HepG2 (cell line): ENCODE measurements at regions not wholly inside any gene's neighbourhood (a gene's known extent, or its start where the extent isn't known, plus 50 kb on each side); places are given as distances from the start of the nearest gene placed in this dataset.

Experiments
- BRD4 ChIP-seq: sonication (generic); formaldehyde crosslinking; IDR thresholded peaks from 2 replicates; pipeline ENCODE4 v1.4.0; 2020; ENCODE audit warnings: missing genetic modification reagents
- CBX5 ChIP-seq: sonication (generic); formaldehyde crosslinking; IDR thresholded peaks from 2 replicates; pipeline ENCODE4 v1.4.0; 2020; ENCODE audit warnings: missing genetic modification reagents, borderline replicate concordance
- ELF3 ChIP-seq: IDR thresholded peaks from 2 replicates; pipeline ENCODE4 v1.6.1; 2016; ENCODE audit warnings: missing genetic modification reagents, missing compliant biosample characterization
- EP300 ChIP-seq, 3 experiments: sonication (generic) in 1 of 3; formaldehyde crosslinking in 1 of 3; IDR thresholded peaks; 2 replicates each; pipeline versions ENCODE4 v1.5.1 to v1.6.1; 2011 to 2020; ENCODE audit warnings: low read depth in 2 of 3, low read length in 2 of 3, borderline replicate concordance in 1 of 3, improper control_type of control experiment in 1 of 3, mild to moderate bottlenecking in 1 of 3, missing genetic modification reagents in 1 of 3, moderate library complexity in 1 of 3
- FOSL1 ChIP-seq: sonication (generic); formaldehyde crosslinking; IDR thresholded peaks from 2 replicates; pipeline ENCODE4 v1.9.0; 2021; ENCODE audit warnings: missing genetic modification reagents, borderline replicate concordance
- GZF1 ChIP-seq: sonication (generic); formaldehyde crosslinking; IDR thresholded peaks from 2 replicates; pipeline ENCODE4 v1.5.1; 2020; ENCODE audit warnings: mild to moderate bottlenecking, missing genetic modification reagents
- MEIS1 ChIP-seq: sonication (generic); formaldehyde crosslinking; IDR thresholded peaks from 2 replicates; pipeline ENCODE4 v1.9.0; 2021; ENCODE audit warnings: mild to moderate bottlenecking, missing genetic modification reagents, moderate library complexity, borderline replicate concordance
- MIXL1 ChIP-seq: IDR thresholded peaks from 2 replicates; pipeline ENCODE4 v1.6.1; 2016
- MZF1 ChIP-seq: sonication (generic); formaldehyde crosslinking; IDR thresholded peaks from 2 replicates; pipeline ENCODE4 v1.8.1; 2023; ENCODE audit warnings: mild to moderate bottlenecking, missing genetic modification reagents, borderline replicate concordance
- NR2C2 ChIP-seq: sonication (generic); formaldehyde crosslinking; IDR thresholded peaks from 2 replicates; pipeline ENCODE4 v1.4.0; 2020; ENCODE audit warnings: missing genetic modification reagents, mild to moderate bottlenecking, moderate library complexity, borderline replicate concordance
- NR2F1 ChIP-seq, 2 experiments: fragments of 450-650 bp in 1 of 2; formaldehyde crosslinking in 1 of 2; IDR thresholded peaks; 2 replicates each; pipeline versions ENCODE4 v1.5.0 to v1.6.1; 2016 to 2020; ENCODE audit warnings: mild to moderate bottlenecking in 1 of 2, missing compliant biosample characterization in 1 of 2, missing genetic modification reagents in 1 of 2, moderate library complexity in 1 of 2
- PCBP1 ChIP-seq: fragments of 200-400 bp; formaldehyde crosslinking; IDR thresholded peaks from 2 replicates; pipeline ENCODE4 v1.6.1; 2017; ENCODE audit warnings: mild to moderate bottlenecking, low read depth, low read length, borderline replicate concordance
- TCF7 ChIP-seq: sonication (generic); IDR thresholded peaks from 2 replicates; pipeline ENCODE4 v1.6.1; 2016; ENCODE audit warnings: antibody characterized with exemption, low read depth
- TSC22D2 ChIP-seq: sonication (generic); formaldehyde crosslinking; IDR thresholded peaks from 2 replicates; pipeline ENCODE4 v1.5.1; 2020; ENCODE audit warnings: missing genetic modification reagents, mild to moderate bottlenecking, borderline replicate concordance
- ZBTB33 ChIP-seq: sonication (generic); formaldehyde crosslinking; IDR thresholded peaks from 2 replicates; pipeline ENCODE4 v1.4.0; 2020; ENCODE audit warnings: missing genetic modification reagents
- ZMYM3 ChIP-seq: sonication (generic); formaldehyde crosslinking; IDR thresholded peaks from 2 replicates; pipeline ENCODE4 v1.5.1; 2020; ENCODE audit warnings: mild to moderate bottlenecking, missing genetic modification reagents
- ZNF264 ChIP-seq: sonication (generic); formaldehyde crosslinking; IDR thresholded peaks from 2 replicates; pipeline ENCODE4 v1.4.0; 2020; ENCODE audit warnings: missing genetic modification reagents
- ZNF281 ChIP-seq: sonication (generic); formaldehyde crosslinking; IDR thresholded peaks from 2 replicates; pipeline ENCODE4 v1.4.0; 2020; ENCODE audit warnings: missing genetic modification reagents, borderline replicate concordance
- ZNF329 ChIP-seq: sonication (generic); formaldehyde crosslinking; IDR thresholded peaks from 2 replicates; pipeline ENCODE4 v1.9.0; 2021; ENCODE audit warnings: low read depth, mild to moderate bottlenecking, missing genetic modification reagents
- ZNF496 ChIP-seq: sonication (generic); formaldehyde crosslinking; IDR thresholded peaks from 2 replicates; pipeline ENCODE4 v1.8.1; 2023; ENCODE audit warnings: mild to moderate bottlenecking, moderate library complexity, missing genetic modification reagents; ENCODE audit not compliant: insufficient replicate concordance
- ZNF619 ChIP-seq: sonication (generic); formaldehyde crosslinking; IDR thresholded peaks from 2 replicates; pipeline ENCODE4 v1.4.0; 2020; ENCODE audit warnings: mild to moderate bottlenecking, missing genetic modification reagents
- ZNF639 ChIP-seq: conservative IDR thresholded peaks from 2 replicates; pipeline ENCODE4 v1.6.1; 2018; ENCODE audit warnings: missing genetic modification reagents
- ZNF644 ChIP-seq: IDR thresholded peaks from 2 replicates; pipeline ENCODE4 v1.6.1; 2016; ENCODE audit warnings: low read depth
- ZNF7 ChIP-seq: IDR thresholded peaks from 2 replicates; pipeline ENCODE4 v1.6.1; 2016; ENCODE audit warnings: missing biosample characterization, missing genetic modification reagents
- ZNF768 ChIP-seq: sonication (generic); formaldehyde crosslinking; IDR thresholded peaks from 2 replicates; pipeline ENCODE4 v1.4.0; 2020; ENCODE audit warnings: missing genetic modification reagents
- ZNF891 ChIP-seq: sonication (generic); formaldehyde crosslinking; IDR thresholded peaks from 2 replicates; pipeline ENCODE4 v1.5.0; 2020; ENCODE audit warnings: mild to moderate bottlenecking, missing genetic modification reagents

- TF ChIP-seq ZBTB33 (CRISPR knock-in tag) (no peak), ZNF264 (CRISPR knock-in tag) (no peak), ZNF768 (CRISPR knock-in tag) (no peak), PCBP1 (no peak), MEIS1 (no peak), ZNF891 (no peak), ZNF329 (CRISPR knock-in tag) (no peak), FOSL1 (CRISPR knock-in tag) (no peak), ZNF619 (CRISPR knock-in tag) (no peak), ZNF281 (CRISPR knock-in tag) (no peak), ZNF644 (CRISPR knock-in tag) (peak; percentile 87), NR2F1 (CRISPR knock-in tag; IDR thresholded peaks at IDR 0.05) (no peak), EP300 (IDR thresholded peaks at IDR 0.05; ENCODE audit: low read depth in 2 of 2, low read length in 2 of 2) (0 out of 4 replicates have a peak, but pooled peaks of 1 of the 2 experiments have one; percentile 27), EP300 (CRISPR knock-in tag; IDR thresholded peaks at IDR 0.05; ENCODE audit: borderline replicate concordance) (no peak), GZF1 (CRISPR knock-in tag) (no peak), ZMYM3 (CRISPR knock-in tag) (no peak), CBX5 (CRISPR knock-in tag) (no peak), TSC22D2 (CRISPR knock-in tag) (no peak), MIXL1 (peak; percentile 83), MZF1 (CRISPR knock-in tag) (no peak), TCF7 (no peak), ELF3 (CRISPR knock-in tag) (peak; percentile 78), BRD4 (CRISPR knock-in tag) (no peak), ZNF7 (CRISPR knock-in tag) (no peak), ZNF639 (CRISPR knock-in tag) (no peak; the same call in 1 of the 2 replicates), ZNF496 (CRISPR knock-in tag) (no peak), NR2C2 (CRISPR knock-in tag) (no peak)
These were observed 93.0 kb upstream of the SLC25A13 start (continued) for GRCh38 chr7:96414931-96415292.
